ENCODE measurements at regions not wholly inside any gene's neighbourhood (a gene's known extent, or its start where the extent isn't known, plus 50 kb on each side); places are given as distances from the start of the nearest gene placed in this dataset.

DNA sequence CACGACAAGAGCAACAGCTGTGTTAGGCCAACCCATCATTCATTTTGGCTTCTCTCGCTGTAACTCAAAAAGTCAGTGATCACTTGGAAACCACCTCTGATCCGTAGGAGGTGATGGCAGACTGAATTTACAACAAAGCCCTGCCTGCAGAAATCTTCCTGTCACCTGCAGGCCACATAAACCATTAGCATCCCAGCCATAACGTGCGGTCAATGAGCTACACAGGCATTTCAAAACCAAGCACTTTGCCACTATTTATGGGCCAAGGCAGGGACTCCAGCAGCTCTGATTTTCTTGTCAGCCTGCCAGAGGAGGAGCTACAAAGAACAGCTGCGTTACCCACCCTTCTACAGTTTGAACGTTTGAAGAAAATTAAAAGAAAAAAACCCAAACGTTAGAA lies 228.1 kb upstream of the PPARGC1A start:
- in situ Hi-C loops (cut with MboI; ENCODE audit: low sequenced_read_pairs) = no loop called here

DNA sequence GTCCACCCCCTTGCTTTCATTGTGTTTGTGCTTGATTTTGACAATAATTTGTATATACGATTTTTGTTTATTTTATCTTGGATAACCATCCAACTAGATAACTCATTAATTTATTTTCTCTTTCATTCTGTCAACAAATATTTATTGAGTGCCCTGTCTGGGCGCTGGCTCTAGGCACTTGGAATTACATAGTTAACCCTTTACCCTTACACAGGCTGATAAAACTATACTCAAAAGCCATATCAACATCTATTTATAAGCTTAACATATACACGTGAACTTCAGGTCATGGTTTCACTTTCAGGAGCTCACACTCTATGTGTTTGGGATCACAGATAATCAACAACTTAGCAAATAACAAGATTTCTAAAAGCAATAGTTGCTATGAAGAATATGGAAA lies 226.3 kb upstream of the PPARGC1A start:
- in situ Hi-C loops (cut with MboI; ENCODE audit: low sequenced_read_pairs) = no loop called here

DNA sequence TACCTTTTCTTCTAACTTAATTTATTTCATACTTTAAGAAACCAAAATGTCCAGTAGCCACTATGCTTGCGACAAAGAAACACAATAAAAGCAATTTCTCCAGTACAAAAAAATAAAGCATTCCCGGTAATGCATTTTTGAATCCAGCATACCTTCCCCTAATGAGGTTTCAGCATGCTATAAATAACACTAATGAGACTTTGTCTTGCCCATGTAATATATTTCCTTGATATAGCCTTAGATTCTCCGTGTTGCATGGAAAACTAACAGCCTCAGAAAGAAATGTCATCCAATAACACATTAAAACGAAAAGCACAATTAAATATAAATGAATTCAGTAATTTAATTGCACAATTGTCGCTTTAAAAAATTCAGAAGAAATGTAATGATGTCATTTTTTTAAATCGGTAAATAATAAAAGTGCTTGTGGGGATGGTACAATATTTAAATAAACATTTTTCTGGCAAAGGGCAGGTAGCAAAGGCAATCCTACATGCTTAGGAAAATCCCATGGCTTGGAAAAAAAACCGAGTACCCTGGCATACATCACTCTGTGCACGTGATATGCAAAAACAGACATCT lies 225.2 kb upstream of the PPARGC1A start:
- in situ Hi-C loops (cut with MboI; ENCODE audit: low sequenced_read_pairs) = no loop called here

DNA sequence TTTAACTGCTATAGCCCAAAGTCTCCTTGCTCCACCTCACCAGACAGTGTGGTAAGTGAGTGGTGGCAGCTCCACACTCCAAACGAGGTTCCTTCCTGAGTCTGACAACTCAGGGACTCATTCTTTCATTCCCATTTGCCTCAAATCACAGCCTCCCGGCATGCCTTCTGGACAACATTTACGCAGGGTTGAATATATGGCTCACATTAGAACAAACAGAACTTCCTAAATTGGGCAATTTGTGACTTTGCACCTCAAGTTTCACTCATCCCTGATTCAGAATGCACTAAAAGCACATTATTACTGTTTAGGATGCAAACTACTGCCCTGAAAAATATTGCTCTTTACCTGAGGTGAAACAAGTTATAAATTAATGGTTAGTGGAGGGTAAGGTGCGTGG lies 224.6 kb upstream of the PPARGC1A start:
- in situ Hi-C loops (cut with MboI; ENCODE audit: low sequenced_read_pairs) = no loop called here

DNA sequence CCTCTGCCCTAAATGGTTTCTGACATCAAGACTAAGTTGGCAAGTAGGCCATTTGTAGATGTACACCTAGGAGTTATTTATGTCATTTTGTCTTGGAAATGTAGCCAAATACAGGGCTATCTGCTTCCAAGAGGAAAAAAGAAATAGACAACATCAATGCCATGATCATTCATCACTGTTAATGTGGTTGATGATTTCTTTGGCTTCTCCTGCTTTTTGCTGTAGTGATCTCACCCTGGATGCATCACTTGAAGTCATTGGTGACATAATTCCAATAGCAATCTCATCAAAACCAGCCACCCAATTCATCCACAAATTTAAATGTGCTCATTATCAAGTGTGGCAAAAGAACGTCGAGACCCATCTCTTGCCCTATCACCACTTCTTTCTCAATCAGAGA lies 222.6 kb upstream of the PPARGC1A start:
- in situ Hi-C loops (cut with MboI; ENCODE audit: low sequenced_read_pairs) = no loop called here

DNA sequence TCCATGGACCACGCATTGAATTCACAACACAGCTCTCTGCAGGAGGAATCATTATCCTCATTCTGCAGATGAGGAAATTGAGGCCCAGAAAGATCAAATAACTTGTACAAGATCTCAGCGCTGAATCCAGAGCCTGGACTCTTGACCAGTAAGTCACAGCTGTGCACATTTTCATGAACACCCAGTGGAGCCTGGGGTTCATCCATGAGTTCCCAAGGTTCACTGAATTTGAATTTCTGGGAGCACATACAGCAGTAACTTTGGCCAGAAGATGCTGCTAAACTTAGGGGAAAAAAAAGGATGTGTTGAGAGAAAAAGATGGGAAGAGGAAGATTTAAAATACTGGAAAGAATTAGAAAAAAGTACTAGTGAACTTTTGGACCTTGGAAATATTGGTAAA lies 218.7 kb upstream of the PPARGC1A start:
- in situ Hi-C loops (cut with MboI; ENCODE audit: low sequenced_read_pairs) = no loop called here

DNA sequence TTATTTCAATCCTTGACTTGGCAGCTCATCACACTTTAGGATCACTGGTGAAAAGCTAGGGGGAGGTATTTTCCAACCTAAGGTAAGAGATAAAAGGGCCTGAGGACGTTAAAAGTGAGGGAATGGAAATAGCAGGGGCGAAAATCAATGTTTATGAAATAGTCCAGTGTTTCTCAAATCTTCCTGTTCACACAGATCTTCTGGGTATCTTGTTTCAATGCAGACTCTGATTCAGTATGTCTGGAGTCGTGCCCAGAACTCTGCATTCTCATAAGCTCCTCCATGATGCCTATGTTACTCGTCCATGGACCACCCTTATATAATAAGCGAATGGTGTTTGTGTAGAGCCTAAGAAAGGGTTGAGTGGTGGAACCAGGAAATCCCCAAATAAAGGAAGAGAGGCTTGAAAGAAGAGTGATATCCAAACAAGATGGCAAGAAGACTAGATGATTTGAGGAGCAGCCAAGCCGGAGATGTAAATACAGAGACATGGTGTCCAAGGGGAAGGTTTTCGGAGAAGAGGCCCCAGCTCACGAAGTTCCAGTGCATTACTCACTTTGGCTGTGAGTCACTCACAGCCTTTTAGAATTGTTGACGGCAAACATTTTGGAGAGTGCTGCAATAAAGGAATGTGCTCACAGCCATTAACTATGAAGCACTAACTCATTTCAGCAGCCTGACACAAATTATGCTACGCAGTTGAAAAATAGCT lies 215.6 kb upstream of the PPARGC1A start:
- in situ Hi-C loops (cut with MboI; ENCODE audit: low sequenced_read_pairs) = no loop called here

DNA sequence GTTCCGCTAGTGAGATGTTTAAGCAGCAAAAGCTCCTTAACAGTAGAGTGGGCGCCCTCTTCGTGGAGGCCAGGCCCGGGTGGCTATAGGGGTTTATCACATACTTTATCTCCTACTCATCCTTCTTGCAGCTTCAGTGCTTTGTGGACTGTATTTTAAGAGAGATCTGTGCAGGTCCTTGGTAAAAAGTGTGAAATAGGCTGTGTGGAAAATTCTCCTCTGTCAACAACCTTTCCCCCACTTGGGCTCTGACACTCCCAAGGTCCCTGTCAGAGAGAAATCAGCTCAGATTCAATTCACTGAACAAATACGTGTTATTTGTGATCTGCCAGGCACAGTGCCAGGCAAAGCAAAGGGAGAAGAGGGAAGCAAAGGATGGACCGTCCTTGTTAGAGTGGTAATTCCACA lies 214.3 kb upstream of the PPARGC1A start:
- in situ Hi-C loops (cut with MboI; ENCODE audit: low sequenced_read_pairs) = no loop called here

DNA sequence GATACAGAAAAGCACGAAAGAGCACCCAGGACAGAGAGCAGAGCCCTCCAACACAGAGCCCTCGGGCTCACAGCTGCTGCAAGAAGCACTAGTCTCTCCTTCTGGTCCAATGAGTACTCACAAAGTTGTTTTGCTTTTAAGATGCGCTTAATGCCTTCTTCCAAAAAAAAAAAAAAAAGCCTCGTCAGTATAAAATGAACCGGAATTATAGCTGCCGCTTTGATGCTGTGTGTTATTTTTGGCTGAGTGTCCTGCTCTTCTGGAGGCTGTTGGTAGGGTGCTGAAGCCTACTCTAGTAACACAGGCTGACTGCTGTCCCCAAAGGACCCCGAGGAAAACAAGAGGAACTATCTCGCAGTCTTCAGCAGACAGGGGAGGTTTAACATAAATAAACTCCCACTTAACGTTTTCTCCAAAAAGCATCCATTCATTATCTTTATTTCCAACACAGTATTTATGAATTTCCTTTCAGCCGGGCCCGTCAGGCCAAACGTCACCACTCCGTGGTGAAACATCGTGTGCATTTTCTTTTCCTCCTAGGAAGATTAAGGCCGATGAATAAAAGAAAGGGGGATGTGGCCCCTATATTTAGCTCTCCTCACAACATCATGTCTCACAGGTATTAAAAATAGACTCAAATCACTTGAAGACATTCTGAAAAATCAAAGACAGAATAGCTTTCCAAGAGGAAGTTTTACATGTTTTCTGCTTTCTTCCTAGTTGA lies 213.7 kb upstream of the PPARGC1A start:
- in situ Hi-C loops (cut with MboI; ENCODE audit: low sequenced_read_pairs) = no loop called here

DNA sequence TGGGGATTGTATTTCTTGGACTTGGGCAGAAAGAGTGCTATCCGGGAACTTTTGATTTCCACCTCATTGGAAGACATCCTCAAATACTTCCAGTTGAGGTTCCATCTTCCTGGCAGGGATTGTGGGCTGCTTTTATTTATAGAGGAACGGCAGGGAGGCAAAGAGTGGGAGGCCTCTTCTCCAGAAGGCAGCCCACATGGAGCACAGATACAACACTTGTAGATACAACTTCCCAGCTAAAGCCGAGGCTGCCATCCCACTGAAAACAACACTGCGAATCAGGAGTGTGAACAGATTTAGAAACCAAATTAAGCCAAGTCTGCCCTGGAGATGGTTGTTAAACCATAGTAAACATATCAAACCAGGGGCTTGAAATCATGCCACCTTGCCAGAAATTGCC lies 212.8 kb upstream of the PPARGC1A start:
- in situ Hi-C loops (cut with MboI; ENCODE audit: low sequenced_read_pairs) = no loop called here

DNA sequence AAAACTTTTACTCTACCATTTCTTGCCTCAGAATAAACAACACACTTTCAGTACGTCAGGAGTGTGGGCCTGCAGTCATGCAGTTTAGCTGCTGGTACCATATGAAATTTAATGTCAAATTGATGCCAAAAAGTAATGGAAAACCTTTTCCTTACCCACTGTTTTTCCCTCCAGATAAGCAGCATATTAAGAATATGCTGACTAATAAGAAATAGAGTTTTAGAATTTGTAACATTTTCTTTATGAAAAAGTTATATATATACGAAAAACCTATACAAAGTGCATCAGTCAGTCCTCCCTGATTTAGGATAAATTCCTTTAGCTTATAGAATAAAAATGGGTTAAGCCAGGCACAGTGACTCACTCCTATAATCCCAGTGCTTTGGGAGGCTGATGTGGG lies 206.8 kb upstream of the PPARGC1A start:
- in situ Hi-C loops (cut with MboI; ENCODE audit: low sequenced_read_pairs) = no loop called here

DNA sequence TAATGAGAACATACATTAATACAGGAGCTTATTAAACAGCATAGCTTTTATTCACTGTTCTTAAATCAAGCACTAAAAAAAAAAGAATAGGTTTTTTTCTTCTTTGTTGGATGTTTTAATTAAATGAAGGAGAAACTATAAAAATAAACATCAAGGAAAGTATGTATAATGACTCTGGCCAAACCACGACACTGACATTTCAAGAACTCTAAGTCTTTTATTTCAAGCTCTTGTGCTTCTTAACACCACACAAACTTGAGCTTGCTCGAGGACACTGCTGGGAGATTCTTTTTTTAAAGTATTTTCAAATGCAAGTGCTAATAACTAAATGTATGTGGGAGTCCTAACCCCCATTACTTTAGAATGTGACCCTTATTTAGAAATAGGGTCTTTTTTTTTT lies 204.9 kb upstream of the PPARGC1A start:
- in situ Hi-C loops (cut with MboI; ENCODE audit: low sequenced_read_pairs) = no loop called here

DNA sequence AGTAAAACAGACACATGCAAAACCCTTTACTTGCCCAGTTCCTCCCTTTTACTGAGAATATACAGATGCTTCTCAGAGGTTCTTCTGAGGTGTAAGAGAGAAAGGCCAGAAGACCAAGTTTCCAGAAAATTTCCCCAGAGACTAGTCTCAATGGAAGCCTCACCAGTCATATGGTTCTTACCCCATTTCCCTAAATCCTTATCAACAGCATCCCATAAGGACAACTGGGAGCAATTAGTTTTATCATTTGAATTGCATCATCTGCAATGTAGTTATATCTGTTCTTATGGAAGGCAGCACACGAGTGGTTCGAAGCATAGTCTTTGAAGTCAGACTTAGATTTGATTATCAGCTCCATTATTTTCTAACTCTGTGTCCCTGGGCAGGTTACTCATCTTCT lies 203.6 kb upstream of the PPARGC1A start:
- in situ Hi-C loops (cut with MboI; ENCODE audit: low sequenced_read_pairs) = no loop called here

DNA sequence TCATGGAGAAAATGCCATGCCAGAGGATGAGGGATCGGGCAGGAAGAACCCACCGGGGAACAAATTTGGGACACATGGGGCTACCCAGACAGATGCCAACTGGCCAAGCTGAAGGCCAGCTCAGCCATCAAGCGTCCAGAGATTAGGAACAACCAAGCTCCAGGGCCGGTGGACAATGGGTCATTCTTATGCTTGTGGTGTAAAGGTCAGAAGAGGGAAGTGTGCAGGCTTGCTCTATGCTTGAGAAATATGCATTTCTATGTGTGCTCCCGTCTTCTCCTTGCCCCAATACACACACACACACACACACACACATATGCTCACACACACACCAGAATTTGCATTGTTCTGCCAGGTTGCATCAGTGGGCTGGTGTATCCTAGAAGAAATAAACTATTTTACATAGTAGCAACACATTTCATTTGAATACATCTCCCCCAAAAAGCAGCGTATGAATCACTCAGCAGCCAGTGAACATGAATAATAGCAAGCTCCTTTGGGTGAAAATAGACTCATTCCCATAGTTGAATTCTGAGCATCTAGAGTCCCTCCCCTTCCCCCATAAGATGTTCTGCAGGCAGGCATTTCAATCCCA lies 201.9 kb upstream of the PPARGC1A start:
- in situ Hi-C loops (cut with MboI; ENCODE audit: low sequenced_read_pairs) = no loop called here

DNA sequence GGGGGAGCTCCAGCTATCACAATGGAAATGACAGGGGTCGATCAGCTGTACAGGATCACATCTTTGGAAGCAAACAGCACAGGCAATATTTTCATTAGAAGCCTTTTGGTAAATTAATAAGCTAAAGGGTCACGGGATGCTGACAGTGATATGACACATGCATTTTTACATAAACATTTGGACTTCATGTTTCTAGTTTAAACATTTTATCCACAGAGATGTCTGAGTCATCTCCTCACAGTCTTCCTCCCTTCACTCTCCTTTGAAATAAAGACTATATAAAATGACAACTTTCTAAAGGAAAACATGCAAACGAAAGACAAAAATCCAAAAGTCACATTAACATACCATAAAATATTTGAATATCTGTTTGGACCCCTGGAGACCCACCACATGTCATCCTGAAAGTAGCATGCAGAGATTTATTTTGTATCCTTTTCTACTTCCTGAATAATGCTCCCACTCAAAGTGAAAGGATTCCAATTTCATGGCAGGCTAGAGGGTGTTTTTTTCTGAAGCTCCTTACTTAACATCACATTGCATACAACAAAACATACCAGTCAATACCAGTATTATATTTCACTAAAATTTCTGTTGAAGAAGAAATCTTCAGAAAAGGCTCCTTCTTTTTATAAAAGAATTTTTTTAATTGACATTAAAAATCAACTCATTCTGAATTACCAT lies 200.1 kb upstream of the PPARGC1A start:
- in situ Hi-C loops (cut with MboI; ENCODE audit: low sequenced_read_pairs) = no loop called here

DNA sequence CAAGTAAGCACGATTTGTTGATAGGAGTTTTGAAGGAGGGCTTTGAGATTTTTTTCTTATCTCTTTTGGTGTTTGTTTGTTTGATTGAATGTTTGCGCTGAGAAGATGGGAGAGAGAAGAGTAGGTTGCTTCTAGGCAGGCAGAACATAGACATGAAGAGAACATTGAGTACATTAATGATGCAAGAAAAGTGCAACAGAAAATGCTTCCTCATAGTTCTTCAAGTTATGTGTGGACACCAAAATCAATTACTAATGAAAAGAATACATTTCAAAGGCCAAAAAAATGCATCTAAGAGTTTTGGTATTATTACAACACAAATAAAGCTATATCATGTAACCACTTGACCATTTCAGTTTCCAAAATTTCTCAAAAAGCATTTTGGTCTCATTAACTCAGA lies 191.0 kb upstream of the PPARGC1A start:
- in situ Hi-C loops (cut with MboI; ENCODE audit: low sequenced_read_pairs) = no loop called here

DNA sequence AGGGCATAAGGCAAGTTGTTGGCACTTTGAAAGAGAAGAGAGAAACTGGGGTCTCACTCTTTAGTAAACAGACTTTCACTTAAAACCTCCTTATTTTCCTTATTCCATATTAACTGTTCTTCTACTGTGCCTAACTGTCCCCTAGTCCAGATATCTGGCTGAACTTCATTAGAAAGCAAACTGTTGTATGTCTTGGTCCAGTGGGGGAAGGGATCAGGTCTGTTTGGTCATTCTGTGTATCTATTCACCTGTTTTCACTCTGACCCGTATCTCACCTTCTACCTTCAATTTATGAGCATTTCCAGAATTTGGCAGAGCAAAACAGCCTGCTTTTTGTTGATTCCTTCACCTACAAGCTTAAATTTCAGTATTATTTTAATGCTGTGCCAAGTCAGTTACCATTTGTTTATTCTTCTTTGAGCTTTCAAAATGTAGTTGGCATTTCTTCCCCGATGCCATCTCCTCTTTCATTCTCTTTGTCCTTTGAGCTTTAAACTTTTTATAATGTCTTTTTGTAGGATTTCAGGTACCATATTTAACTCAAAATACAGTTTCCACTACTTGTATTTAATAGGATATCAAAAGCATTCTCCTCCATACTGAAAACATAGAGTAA lies 188.6 kb upstream of the PPARGC1A start:
- in situ Hi-C loops (cut with MboI; ENCODE audit: low sequenced_read_pairs) = no loop called here

DNA sequence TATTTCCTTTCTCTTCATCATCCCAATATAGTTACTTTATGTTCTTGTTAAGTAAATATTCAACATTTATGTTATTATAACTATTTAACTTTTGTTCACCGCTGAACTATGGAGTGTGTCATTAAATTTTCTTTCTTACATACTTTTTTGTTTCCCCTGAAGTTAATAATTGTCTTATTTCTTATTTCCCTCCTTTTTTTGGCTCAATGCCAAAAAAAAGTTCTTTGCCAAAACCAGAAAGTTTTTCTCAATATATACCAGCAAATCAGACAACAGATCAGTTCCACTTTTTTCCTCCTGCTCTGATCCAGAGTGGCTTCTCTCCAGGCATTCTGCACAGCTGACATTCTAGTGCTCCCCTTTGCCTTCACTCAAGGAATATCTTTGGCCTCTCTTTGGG lies 187.0 kb upstream of the PPARGC1A start:
- in situ Hi-C loops (cut with MboI; ENCODE audit: low sequenced_read_pairs) = no loop called here

DNA sequence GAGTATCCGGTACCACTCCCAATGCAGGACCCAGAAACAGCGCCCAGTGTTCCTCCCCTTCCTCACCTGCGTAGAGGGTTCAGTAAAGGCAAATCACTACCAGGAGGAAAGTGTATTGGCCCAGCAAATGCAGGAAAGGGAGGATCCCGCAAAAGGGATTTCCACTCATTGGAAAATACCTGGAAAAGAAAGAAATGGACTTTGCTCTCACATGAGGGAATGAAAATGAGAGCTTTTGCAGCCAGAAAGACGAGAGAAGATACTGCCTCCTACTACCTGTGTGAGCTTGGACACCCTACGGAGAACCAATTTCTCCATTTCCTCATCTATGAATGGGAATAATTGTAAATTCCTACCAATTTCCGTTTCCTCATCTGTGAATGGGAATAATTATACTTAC lies 184.1 kb upstream of the PPARGC1A start:
- in situ Hi-C loops (cut with MboI; ENCODE audit: low sequenced_read_pairs) = no loop called here

DNA sequence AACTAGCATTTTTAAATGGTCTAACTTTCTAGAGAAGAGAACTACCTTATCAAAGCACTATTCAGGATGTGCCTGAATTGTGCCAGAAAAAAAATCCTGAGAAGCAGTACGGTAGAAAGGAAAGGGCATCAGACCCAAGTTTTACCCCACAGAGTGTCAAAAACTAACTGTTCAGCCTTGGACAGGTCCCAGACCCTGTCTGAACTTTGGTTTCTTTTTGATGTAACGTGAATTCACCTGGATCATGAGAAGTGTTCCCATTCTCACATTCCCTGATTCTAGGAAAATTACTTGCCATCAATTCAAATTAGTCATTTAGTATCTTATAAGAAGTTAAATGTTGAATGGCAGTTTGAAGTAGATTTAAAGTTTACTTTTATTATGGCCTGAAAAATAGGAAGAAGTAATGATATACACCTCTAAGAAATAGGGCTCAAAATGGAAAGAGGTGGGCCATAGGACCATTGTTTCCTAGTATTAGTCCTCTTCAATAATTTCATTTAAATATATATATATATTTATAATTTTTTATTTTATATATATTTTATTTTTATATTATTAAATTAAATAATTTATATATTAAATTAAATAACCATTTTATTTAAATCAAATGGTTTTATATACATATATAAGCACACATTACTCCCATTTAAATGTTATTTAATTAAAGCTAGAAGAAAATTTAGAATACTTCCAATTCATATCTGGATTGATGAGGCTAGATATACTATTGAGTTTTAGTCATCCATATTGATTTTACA lies 181.9 kb upstream of the PPARGC1A start:
- in situ Hi-C loops (cut with MboI; ENCODE audit: low sequenced_read_pairs) = no loop called here
